ENCODE measurements at regions not wholly inside any gene's neighbourhood (a gene's known extent, or its start where the extent isn't known, plus 50 kb on each side); places are given as distances from the start of the nearest gene placed in this dataset.

DNA sequence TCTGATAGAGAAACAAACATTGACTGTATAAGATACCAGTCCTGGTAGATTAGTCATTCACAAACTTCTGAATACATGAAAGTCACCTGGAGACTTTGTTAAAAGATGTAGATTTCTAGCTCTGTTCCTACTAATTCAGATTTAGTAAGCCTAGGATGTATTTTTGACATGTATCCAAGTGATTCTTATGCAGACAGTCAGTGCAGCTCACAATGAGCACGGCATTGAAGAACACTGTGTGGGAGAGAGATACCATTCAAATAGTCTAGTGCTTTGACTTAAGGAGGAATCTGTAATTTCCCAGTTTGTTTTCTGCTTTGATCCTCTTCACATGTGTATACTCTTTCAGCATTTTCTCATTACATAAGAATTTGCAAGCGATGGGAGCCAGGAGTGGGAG is 68.7 kb upstream of the STXBP6 start:
- Histone ChIP-seq H3K27ac (ENCODE audit: low read depth, low read length) (no peak overlapping the region), H3K27me3 (ENCODE audit: insufficient read depth, low read length) (no peaks in the 10 kb centered on the region), H3K36me3 (ENCODE audit: insufficient read depth, low read length) (no peaks in the 10 kb centered on the region), H3K9ac (ENCODE audit: low read depth, low read length) (no peak overlapping the region), H3K4me1 (ENCODE audit: insufficient read depth, low read length) (peaks cover 3% of the 10 kb centered on the region; the same call in 1 of the 2 replicates), H3K4me3 (ENCODE audit: low read length) (no peak overlapping the region), H3K9me3 (ENCODE audit: insufficient read depth, low read depth, low read length) (no peaks in the 10 kb centered on the region)
- 84% methylated on average over 2 of the region's 2 CpGs for WGBS

- no peak overlapping the region for H3K4me3 ChIP-seq (ENCODE audit: low read length)
- no peaks in the 10 kb centered on the region for H3K36me3 ChIP-seq (ENCODE audit: insufficient read depth, low read length)
- no peaks in the 10 kb centered on the region for H3K27me3 ChIP-seq (ENCODE audit: insufficient read depth, low read length)
- 95% methylated on average over 1 of the region's 1 CpG for WGBS
- no peaks in the 10 kb centered on the region for H3K9me3 ChIP-seq (ENCODE audit: insufficient read depth, low read depth, low read length)
- H3K9ac ChIP-seq (ENCODE audit: low read depth, low read length) = no peak overlapping the region
- H3K4me1 ChIP-seq (ENCODE audit: insufficient read depth, low read length) = peaks cover 3% of the 10 kb centered on the region; the same call in 1 of the 2 replicates
- no peak overlapping the region for H3K27ac ChIP-seq (ENCODE audit: low read depth, low read length)
Observed at GRCh38 chr14:25117342-25117741, 67.4 kb upstream of the STXBP6 start.

DNA sequence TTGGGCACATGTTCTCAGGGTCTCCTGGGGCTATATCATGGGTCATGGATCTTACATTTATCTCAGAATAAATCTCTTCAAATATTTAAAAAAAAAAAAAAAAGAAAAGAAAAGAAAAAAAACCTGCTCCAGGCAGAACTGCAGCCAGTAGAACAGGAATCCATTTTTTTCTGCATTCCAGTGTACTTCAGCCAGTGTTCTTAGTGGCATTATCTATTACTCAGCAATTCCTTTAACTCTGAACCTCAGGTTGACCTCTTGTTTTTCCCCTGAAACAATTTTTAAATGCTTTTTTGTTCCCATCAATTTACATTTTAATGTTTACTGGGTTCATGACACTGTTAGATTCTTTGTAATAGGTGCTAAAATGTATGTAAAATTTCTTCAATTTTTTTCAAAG is 66.7 kb upstream of the STXBP6 start:
- Histone ChIP-seq H3K36me3 (ENCODE audit: insufficient read depth, low read length) (no peaks in the 10 kb centered on the region), H3K27ac (ENCODE audit: low read depth, low read length) (no peak overlapping the region), H3K9me3 (ENCODE audit: insufficient read depth, low read depth, low read length) (no peaks in the 10 kb centered on the region), H3K4me1 (ENCODE audit: insufficient read depth, low read length) (peaks cover 3% of the 10 kb centered on the region; the same call in 1 of the 2 replicates), H3K9ac (ENCODE audit: low read depth, low read length) (no peak overlapping the region), H3K27me3 (ENCODE audit: insufficient read depth, low read length) (no peaks in the 10 kb centered on the region), H3K4me3 (ENCODE audit: low read length) (no peak overlapping the region)

DNA sequence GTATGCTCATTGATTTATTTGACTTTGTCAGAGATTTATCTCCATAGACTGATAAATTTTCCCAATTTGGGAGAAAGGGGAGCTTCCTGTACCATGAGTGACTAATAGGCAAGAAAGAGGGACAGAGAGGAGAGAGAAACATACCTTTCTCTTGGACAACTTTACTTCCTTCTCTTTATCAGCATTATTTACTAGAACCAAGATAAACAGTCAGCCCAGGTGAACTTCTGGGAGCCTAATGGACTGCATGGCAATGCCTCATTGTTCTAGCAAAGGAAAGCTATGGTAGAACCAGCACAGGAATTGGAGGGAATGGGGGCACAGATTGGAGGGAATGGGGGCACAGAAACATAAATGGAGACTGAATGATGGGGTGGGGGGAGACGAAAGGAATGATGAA is 63.4 kb upstream of the STXBP6 start:
- H3K27ac ChIP-seq (ENCODE audit: low read depth, low read length) = no peak overlapping the region
- WGBS = 88% methylated on average over 1 of the region's 1 CpG
- H3K27me3 ChIP-seq (ENCODE audit: insufficient read depth, low read length) = no peaks in the 10 kb centered on the region
- no peaks in the 10 kb centered on the region for H3K36me3 ChIP-seq (ENCODE audit: insufficient read depth, low read length)
- H3K9ac ChIP-seq (ENCODE audit: low read depth, low read length) = no peak overlapping the region
- no peaks in the 10 kb centered on the region for H3K9me3 ChIP-seq (ENCODE audit: insufficient read depth, low read depth, low read length)
- H3K4me3 ChIP-seq (ENCODE audit: low read length) = no peak overlapping the region
- H3K4me1 ChIP-seq (ENCODE audit: insufficient read depth, low read length) = 0 out of 2 replicates have a peak, but pooled peaks cover 5% of the 10 kb centered on the region

- WGBS = 85% methylated on average over 2 of the region's 2 CpGs
Observed at GRCh38 chr14:25111061-25111601, 61.2 kb upstream of the STXBP6 start.

GRCh38 chr14:25110106-25110505 is 60.2 kb upstream of the STXBP6 start:
- Histone ChIP-seq H3K4me3 (ENCODE audit: low read length) (no peak overlapping the region), H3K27ac (ENCODE audit: low read depth, low read length) (no peak overlapping the region)
- WGBS = 98% methylated on average over 2 of the region's 2 CpGs

More at GRCh38 chr14:25111061-25111601, 61.2 kb upstream of the STXBP6 start:
- H3K9ac ChIP-seq (ENCODE audit: low read depth, low read length) = no peak overlapping the region; the same call in 1 of the 2 replicates
- H3K27ac ChIP-seq (ENCODE audit: low read depth, low read length) = no peak overlapping the region
- 0 out of 2 replicates have a peak, but pooled peaks cover 5% of the 10 kb centered on the region for H3K4me1 ChIP-seq (ENCODE audit: insufficient read depth, low read length)
- H3K36me3 ChIP-seq (ENCODE audit: insufficient read depth, low read length) = no peaks in the 10 kb centered on the region
- H3K27me3 ChIP-seq (ENCODE audit: insufficient read depth, low read length) = no peaks in the 10 kb centered on the region
- H3K4me3 ChIP-seq (ENCODE audit: low read length) = no peak overlapping the region
- H3K9me3 ChIP-seq (ENCODE audit: insufficient read depth, low read depth, low read length) = no peaks in the 10 kb centered on the region

GRCh38 chr14:25108959-25109358 is 59.0 kb upstream of the STXBP6 start:
- Histone ChIP-seq H3K4me1 (ENCODE audit: insufficient read depth, low read length) (0 out of 2 replicates have a peak, but pooled peaks cover 5% of the 10 kb centered on the region), H3K27ac (ENCODE audit: low read depth, low read length) (no peak overlapping the region), H3K9ac (ENCODE audit: low read depth, low read length) (no peak overlapping the region), H3K9me3 (ENCODE audit: insufficient read depth, low read depth, low read length) (no peaks in the 10 kb centered on the region), H3K36me3 (ENCODE audit: insufficient read depth, low read length) (no peaks in the 10 kb centered on the region), H3K27me3 (ENCODE audit: insufficient read depth, low read length) (no peaks in the 10 kb centered on the region), H3K4me3 (ENCODE audit: low read length) (no peak overlapping the region)
- 96% methylated on average over 2 of the region's 2 CpGs for WGBS

More at GRCh38 chr14:25110106-25110505, 60.2 kb upstream of the STXBP6 start:
- no peak overlapping the region for H3K9ac ChIP-seq (ENCODE audit: low read depth, low read length)
- H3K36me3 ChIP-seq (ENCODE audit: insufficient read depth, low read length) = no peaks in the 10 kb centered on the region
- H3K4me1 ChIP-seq (ENCODE audit: insufficient read depth, low read length) = 0 out of 2 replicates have a peak, but pooled peaks cover 5% of the 10 kb centered on the region
- H3K9me3 ChIP-seq (ENCODE audit: insufficient read depth, low read depth, low read length) = no peaks in the 10 kb centered on the region
- no peaks in the 10 kb centered on the region for H3K27me3 ChIP-seq (ENCODE audit: insufficient read depth, low read length)

- Histone ChIP-seq H3K27me3 (ENCODE audit: insufficient read depth, low read length) (no peaks in the 10 kb centered on the region), H3K4me1 (ENCODE audit: insufficient read depth, low read length) (0 out of 2 replicates have a peak, but pooled peaks cover 5% of the 10 kb centered on the region), H3K9ac (ENCODE audit: low read depth, low read length) (no peak overlapping the region), H3K4me3 (ENCODE audit: low read length) (no peak overlapping the region), H3K9me3 (ENCODE audit: insufficient read depth, low read depth, low read length) (no peaks in the 10 kb centered on the region), H3K36me3 (ENCODE audit: insufficient read depth, low read length) (no peaks in the 10 kb centered on the region), H3K27ac (ENCODE audit: low read depth, low read length) (no peak overlapping the region)
- WGBS = 93% methylated on average over 2 of the region's 2 CpGs
Observed at GRCh38 chr14:25108291-25108690, 58.3 kb upstream of the STXBP6 start.

- Histone ChIP-seq H3K27me3 (ENCODE audit: insufficient read depth, low read length) (no peaks in the 10 kb centered on the region), H3K27ac (ENCODE audit: low read depth, low read length) (no peak overlapping the region), H3K4me3 (ENCODE audit: low read length) (no peak overlapping the region), H3K36me3 (ENCODE audit: insufficient read depth, low read length) (no peaks in the 10 kb centered on the region), H3K9ac (ENCODE audit: low read depth, low read length) (no peak overlapping the region), H3K4me1 (ENCODE audit: insufficient read depth, low read length) (no peaks in the 10 kb centered on the region), H3K9me3 (ENCODE audit: insufficient read depth, low read depth, low read length) (no peaks in the 10 kb centered on the region)
- WGBS = 70% methylated on average over 2 of the region's 2 CpGs
Observed at GRCh38 chr14:25103820-25104219, 53.9 kb upstream of the STXBP6 start.

GRCh38 chr14:25103271-25103670 is 53.3 kb upstream of the STXBP6 start:
- Histone ChIP-seq H3K4me3 (ENCODE audit: low read length) (no peak overlapping the region), H3K36me3 (ENCODE audit: insufficient read depth, low read length) (no peaks in the 10 kb centered on the region), H3K9ac (ENCODE audit: low read depth, low read length) (no peak overlapping the region), H3K4me1 (ENCODE audit: insufficient read depth, low read length) (no peaks in the 10 kb centered on the region), H3K9me3 (ENCODE audit: insufficient read depth, low read depth, low read length) (no peaks in the 10 kb centered on the region), H3K27me3 (ENCODE audit: insufficient read depth, low read length) (no peaks in the 10 kb centered on the region), H3K27ac (ENCODE audit: low read depth, low read length) (no peak overlapping the region)
- WGBS = 87% methylated on average over 2 of the region's 4 CpGs

GRCh38 chr14:25102788-25103187 is 52.8 kb upstream of the STXBP6 start:
- H3K4me3 ChIP-seq (ENCODE audit: low read length) = no peak overlapping the region
- WGBS = 93% methylated on average over 1 of the region's 1 CpG
- H3K27me3 ChIP-seq (ENCODE audit: insufficient read depth, low read length) = no peaks in the 10 kb centered on the region
- no peak overlapping the region for H3K9ac ChIP-seq (ENCODE audit: low read depth, low read length)
- no peak overlapping the region for H3K27ac ChIP-seq (ENCODE audit: low read depth, low read length)
- H3K36me3 ChIP-seq (ENCODE audit: insufficient read depth, low read length) = no peaks in the 10 kb centered on the region
- H3K9me3 ChIP-seq (ENCODE audit: insufficient read depth, low read depth, low read length) = no peaks in the 10 kb centered on the region
- no peaks in the 10 kb centered on the region for H3K4me1 ChIP-seq (ENCODE audit: insufficient read depth, low read length)

DNA sequence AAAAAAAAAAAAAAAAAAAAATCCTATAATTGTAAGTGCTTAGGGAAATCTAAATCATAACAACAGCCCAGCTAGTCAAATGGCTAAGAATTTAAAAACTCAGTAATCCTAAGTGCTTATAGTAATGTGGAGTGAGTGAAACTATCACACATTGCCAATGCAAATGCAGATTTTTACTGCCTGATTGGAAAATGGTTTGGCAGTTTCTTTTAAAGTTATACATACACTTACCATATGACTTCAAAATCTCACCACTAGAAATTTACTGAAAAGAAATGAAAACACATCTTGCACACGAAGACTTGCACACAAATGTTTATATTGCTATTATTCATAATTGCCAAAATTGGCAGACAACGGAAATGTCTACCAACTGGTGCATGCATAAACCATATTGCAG is 51.3 kb upstream of the STXBP6 start:
- 42% methylated on average over 2 of the region's 2 CpGs for WGBS
- H3K36me3 ChIP-seq (ENCODE audit: insufficient read depth, low read length) = no peaks in the 10 kb centered on the region
- H3K27ac ChIP-seq (ENCODE audit: low read depth, low read length) = no peak overlapping the region
- no peaks in the 10 kb centered on the region for H3K4me1 ChIP-seq (ENCODE audit: insufficient read depth, low read length)
- H3K27me3 ChIP-seq (ENCODE audit: insufficient read depth, low read length) = no peaks in the 10 kb centered on the region
- H3K4me3 ChIP-seq (ENCODE audit: low read length) = no peak overlapping the region
- no peaks in the 10 kb centered on the region for H3K9me3 ChIP-seq (ENCODE audit: insufficient read depth, low read depth, low read length)
- H3K9ac ChIP-seq (ENCODE audit: low read depth, low read length) = no peak overlapping the region

Measured in HUES64 (cell line).